B cell (primary cell): ENCODE measurements at regions not wholly inside any gene's neighbourhood (a gene's known extent, or its start where the extent isn't known, plus 50 kb on each side); places are given as distances from the start of the nearest gene placed in this dataset.

Experiments
- ATAC-seq: fragments of 200-7000 bp; cut with Tn5 transposase; one replicate; pipeline ENCODE4 v1.10.0; 2021; ENCODE audit warnings: low read depth, mild to moderate bottlenecking, moderate number of reproducible peaks, moderate library complexity
- CTCF ChIA-PET: fragments of 350-600 bp; sonication (Branson Sonifier 250); formaldehyde crosslinking; loops from one replicate; lab custom pipeline; 2021; ENCODE audit warnings: antibody characterized with exemption, inconsistent platforms; lab: Charles Lee
- POLR2A ChIA-PET: fragments of 350-600 bp; sonication (Branson Sonifier 250); formaldehyde crosslinking; loops from one replicate; lab custom pipeline; 2021; ENCODE audit warnings: antibody characterized with exemption; lab: Charles Lee
- DNase-seq: peaks from one replicate; pipeline ENCODE4 v3.0.0; 2013
- H2AFZ ChIP-seq: 2 replicates; pipeline ENCODE4 v1.6.1; 2012; ENCODE audit warnings: mild to moderate bottlenecking, low read depth, low read length; ENCODE audit not compliant: insufficient read depth, poor library complexity, severe bottlenecking
- H3K27ac ChIP-seq, 2 donors: 1 replicate in 1 of 2; 2 replicates in 1 of 2; pipeline ENCODE4 v1.5.1; 2012 to 2013; ENCODE audit warnings: low read length in 2 of 2, mild to moderate bottlenecking in 2 of 2, moderate library complexity in 1 of 2
- H3K27me3 ChIP-seq, 4 experiments: fragments of 200-600 bp in 1 of 4; sonication (generic) in 1 of 4; replicated peaks in 1 of 4; 1 replicate in 2 of 4; 2 replicates in 2 of 4; pipeline versions ENCODE4 v1.6.1 to v1.7.0; 2013 to 2016; ENCODE audit warnings: low read length in 3 of 4, mild to moderate bottlenecking in 2 of 4, mixed read lengths in 1 of 4, moderate library complexity in 1 of 4; ENCODE audit not compliant: insufficient read depth in 4 of 4, control insufficient read depth in 3 of 4; ENCODE audit errors: control extremely low read depth in 1 of 4
- H3K36me3 ChIP-seq, 2 experiments: replicated peaks in 1 of 2; 1 replicate in 1 of 2; 2 replicates in 1 of 2; pipeline versions ENCODE4 v1.6.1 to v1.7.1; 2013; ENCODE audit warnings: low read length in 1 of 2; ENCODE audit not compliant: insufficient read depth in 2 of 2, control insufficient read depth in 1 of 2; ENCODE audit errors: control extremely low read depth in 1 of 2, extremely low read depth in 1 of 2
- H3K4me1 ChIP-seq, 2 donors: fragments of 200-600 bp in 1 of 2; sonication (generic) in 1 of 2; 1 replicate in 1 of 2; 2 replicates in 1 of 2; pipeline versions ENCODE4 v1.5.1 to v1.6.1; 2013 to 2017; ENCODE audit warnings: low read length in 2 of 2; ENCODE audit not compliant: control insufficient read depth in 2 of 2, insufficient read depth in 2 of 2
- H3K4me2 ChIP-seq: replicated peaks from 2 replicates; pipeline ENCODE3; 2012; ENCODE audit warnings: mild to moderate bottlenecking, low read depth, low read length; ENCODE audit not compliant: poor library complexity, severe bottlenecking
- H3K4me3 ChIP-seq, 5 experiments: fragments of 200-600 bp in 1 of 5; sonication (generic) in 1 of 5; 1 replicate in 3 of 5; 2 replicates in 2 of 5; pipeline versions ENCODE4 v1.5.1 to v1.7.0; 2011 to 2016; ENCODE audit warnings: low read length in 4 of 5, mild to moderate bottlenecking in 4 of 5, low read depth in 2 of 5, control low read depth in 1 of 5, moderate library complexity in 1 of 5; ENCODE audit not compliant: insufficient read depth in 1 of 5; ENCODE audit errors: control extremely low read depth in 1 of 5, extremely low read depth in 1 of 5
- H3K79me2 ChIP-seq: fragments of 200-600 bp; sonication (generic); one replicate; pipeline ENCODE4 v1.6.0; 2016; ENCODE audit warnings: low read length; ENCODE audit not compliant: control insufficient read depth, insufficient read depth
- H3K9ac ChIP-seq: fragments of 200-600 bp; sonication (generic); 2 replicates; pipeline ENCODE4 v1.6.1; 2017; ENCODE audit warnings: mild to moderate bottlenecking, low read length, moderate library complexity
- H3K9me3 ChIP-seq, 3 donors: one replicate each; pipeline versions ENCODE4 v1.6.1 to v1.7.1; 2013; ENCODE audit warnings: low read length in 2 of 3; ENCODE audit not compliant: control insufficient read depth in 2 of 3, insufficient read depth in 1 of 3; ENCODE audit errors: control extremely low read depth in 1 of 3
- H4K20me1 ChIP-seq: 2 replicates; pipeline ENCODE4 v1.6.0; 2012; ENCODE audit warnings: mild to moderate bottlenecking, low read length; ENCODE audit not compliant: insufficient read depth, control insufficient read depth, poor library complexity, severe bottlenecking
- H3K27ac Mint-ChIP-seq: one replicate; pipeline ENCODE4 v1.8.0; 2021; ENCODE audit warnings: mixed read lengths
- H3K27me3 Mint-ChIP-seq: one replicate; pipeline ENCODE4 v1.8.0; 2021; ENCODE audit warnings: mixed read lengths
- H3K4me1 Mint-ChIP-seq: one replicate; pipeline ENCODE4 v1.8.0; 2021; ENCODE audit warnings: mixed read lengths
- H3K4me3 Mint-ChIP-seq: one replicate; pipeline ENCODE4 v1.8.0; 2021; ENCODE audit warnings: mixed read lengths
- H3K9me3 Mint-ChIP-seq: one replicate; pipeline ENCODE4 v1.8.0; 2022; ENCODE audit warnings: mixed read lengths; ENCODE audit not compliant: insufficient read depth
- EZH2 ChIP-seq: IDR thresholded peaks from 2 replicates; pipeline ENCODE4 v1.6.1; 2012; ENCODE audit warnings: borderline replicate concordance, low read depth, mild to moderate bottlenecking, moderate library complexity, low read length; ENCODE audit not compliant: insufficient read depth, poor library complexity, severe bottlenecking
- WGBS: methylation state at CpG from one replicate; pipeline ENCODE4 v1.1.5; 2013; ENCODE audit warnings: missing lambda C conversion rate; ENCODE audit not compliant: insufficient coverage; 5-methylcytosine and 5-hydroxymethylcytosine counted together
- intact Hi-C: fragments of 100-400 bp; cut with micrococcal nuclease; formaldehyde crosslinking; loops from one replicate; pipeline ENCODE4 v1.10.0; 2022
- TF ChIP-seq, protein P1 (sequence below): fragments of 200-600 bp; IDR thresholded peaks from one replicate; pipeline ENCODE4 v1.8.0; 2022; ENCODE audit warnings: antibody characterized with exemption, mild to moderate bottlenecking

DNA sequence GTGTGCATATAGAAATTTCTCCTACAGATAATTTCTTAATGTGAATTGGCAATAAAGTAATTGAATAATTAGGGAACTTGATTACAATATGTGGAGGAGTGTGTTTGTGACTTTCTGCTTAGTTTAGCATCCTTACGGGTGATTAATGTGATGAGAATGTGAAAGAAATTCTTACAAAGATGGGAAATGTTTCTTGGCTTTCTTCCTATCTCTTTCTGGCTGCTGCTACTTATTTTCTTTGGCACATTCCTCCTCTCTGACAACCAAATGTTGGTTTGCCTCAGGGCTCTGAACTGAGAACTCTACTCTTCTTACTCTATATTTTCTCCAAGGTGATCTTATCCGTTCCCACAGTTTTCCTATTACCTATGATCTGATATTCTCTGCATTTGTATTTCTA lies 300.1 kb downstream of the TBC1D4 start:
- Mint-ChIP-seq H3K4me3 (no peak overlapping the region), H3K4me1 (no peaks in the 10 kb centered on the region), H3K27ac (no peak overlapping the region), H3K9me3 (peaks cover 4% of the 10 kb centered on the region), H3K27me3 (peaks cover 6% of the 10 kb centered on the region)
- Histone ChIP-seq H3K4me1 (no peaks in the 10 kb centered on the region), H3K4me2 (no peak overlapping the region), H3K36me3 (no peaks in the 10 kb centered on the region), H3K79me2 (no peaks in the 10 kb centered on the region), H3K27me3 (no peaks in the 10 kb centered on the region), H3K27ac (no peak overlapping the region), H4K20me1 (no peaks in the 10 kb centered on the region), H3K9ac (no peak overlapping the region), H3K4me3 (no peak overlapping the region), H2AFZ (no peak overlapping the region), H3K9me3 (peaks cover 0 to 1% (median 0%) of the 10 kb centered on the region in 3 donors)
- no CpG with 5 or more reads among the region's 2 CpGs for WGBS
- TF ChIP-seq, protein P1, sequence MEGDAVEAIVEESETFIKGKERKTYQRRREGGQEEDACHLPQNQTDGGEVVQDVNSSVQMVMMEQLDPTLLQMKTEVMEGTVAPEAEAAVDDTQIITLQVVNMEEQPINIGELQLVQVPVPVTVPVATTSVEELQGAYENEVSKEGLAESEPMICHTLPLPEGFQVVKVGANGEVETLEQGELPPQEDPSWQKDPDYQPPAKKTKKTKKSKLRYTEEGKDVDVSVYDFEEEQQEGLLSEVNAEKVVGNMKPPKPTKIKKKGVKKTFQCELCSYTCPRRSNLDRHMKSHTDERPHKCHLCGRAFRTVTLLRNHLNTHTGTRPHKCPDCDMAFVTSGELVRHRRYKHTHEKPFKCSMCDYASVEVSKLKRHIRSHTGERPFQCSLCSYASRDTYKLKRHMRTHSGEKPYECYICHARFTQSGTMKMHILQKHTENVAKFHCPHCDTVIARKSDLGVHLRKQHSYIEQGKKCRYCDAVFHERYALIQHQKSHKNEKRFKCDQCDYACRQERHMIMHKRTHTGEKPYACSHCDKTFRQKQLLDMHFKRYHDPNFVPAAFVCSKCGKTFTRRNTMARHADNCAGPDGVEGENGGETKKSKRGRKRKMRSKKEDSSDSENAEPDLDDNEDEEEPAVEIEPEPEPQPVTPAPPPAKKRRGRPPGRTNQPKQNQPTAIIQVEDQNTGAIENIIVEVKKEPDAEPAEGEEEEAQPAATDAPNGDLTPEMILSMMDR, result no peak
- TF ChIP-seq EZH2, result no peak
- ATAC-seq (no peak), DNase-seq (no peak)
- intact Hi-C loops, result no loop called here
- ChIA-PET CTCF (no interaction called here), POLR2A (no interaction called here)

DNA sequence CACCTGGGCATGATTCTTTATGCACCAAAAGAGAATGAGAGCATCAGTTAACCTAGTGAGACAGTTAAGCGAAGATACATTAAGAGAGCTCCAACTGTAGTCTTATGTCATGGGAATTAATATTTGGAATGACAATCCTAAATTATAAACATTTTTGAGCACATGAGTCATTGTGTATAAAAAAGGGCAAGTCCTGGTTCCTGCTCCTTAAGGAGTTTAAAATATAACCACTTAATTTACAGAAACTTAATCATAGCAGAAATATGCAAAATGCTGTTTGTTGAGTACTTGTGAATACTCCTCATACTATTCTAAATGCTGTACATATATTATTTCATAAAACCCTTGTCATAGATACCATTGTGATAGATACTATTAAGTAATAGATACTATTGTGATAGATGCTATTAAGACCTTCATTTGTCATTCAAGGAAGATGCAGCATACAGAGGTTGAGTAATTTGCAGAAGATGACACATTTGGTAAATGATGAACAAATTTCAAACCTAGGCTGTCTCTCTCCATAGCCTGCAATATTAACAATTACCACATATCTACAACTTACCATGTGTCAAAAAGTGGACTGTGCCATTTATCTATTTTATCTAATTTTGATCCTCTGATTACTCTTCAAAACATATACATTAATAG lies 301.0 kb downstream of the TBC1D4 start:
- peaks cover 0 to 1% (median 0%) of the 10 kb centered on the region in 3 donors for H3K9me3 ChIP-seq
- ChIA-PET POLR2A (no interaction called here), CTCF (no interaction called here)
- no peaks in the 10 kb centered on the region for H3K36me3 ChIP-seq
- intact Hi-C loops, result no loop called here
- Mint-ChIP-seq H3K4me3 (no peak overlapping the region), H3K9me3 (peaks cover 4% of the 10 kb centered on the region), H3K27me3 (peaks cover 6% of the 10 kb centered on the region), H3K27ac (no peak overlapping the region), H3K4me1 (no peaks in the 10 kb centered on the region)
- no peak overlapping the region for H3K4me2 ChIP-seq
- TF ChIP-seq, protein P1, result no peak
- TF ChIP-seq EZH2, result no peak
- H3K27ac ChIP-seq, result no peak overlapping the region
- H3K4me3 ChIP-seq, result no peak overlapping the region
- no peaks in the 10 kb centered on the region for H3K4me1 ChIP-seq
- no peak overlapping the region for H2AFZ ChIP-seq
- H3K27me3 ChIP-seq, result no peaks in the 10 kb centered on the region
- ATAC-seq, result no peak
- H4K20me1 ChIP-seq, result no peaks in the 10 kb centered on the region
- H3K79me2 ChIP-seq, result no peaks in the 10 kb centered on the region
- no peak for DNase-seq
- WGBS, result no CpG with 5 or more reads among the region's 1 CpG
- H3K9ac ChIP-seq, result no peak overlapping the region
